ENCODE measurements at regions not wholly inside any gene's neighbourhood (a gene's known extent, or its start where the extent isn't known, plus 50 kb on each side); places are given as distances from the start of the nearest gene placed in this dataset.

DNA sequence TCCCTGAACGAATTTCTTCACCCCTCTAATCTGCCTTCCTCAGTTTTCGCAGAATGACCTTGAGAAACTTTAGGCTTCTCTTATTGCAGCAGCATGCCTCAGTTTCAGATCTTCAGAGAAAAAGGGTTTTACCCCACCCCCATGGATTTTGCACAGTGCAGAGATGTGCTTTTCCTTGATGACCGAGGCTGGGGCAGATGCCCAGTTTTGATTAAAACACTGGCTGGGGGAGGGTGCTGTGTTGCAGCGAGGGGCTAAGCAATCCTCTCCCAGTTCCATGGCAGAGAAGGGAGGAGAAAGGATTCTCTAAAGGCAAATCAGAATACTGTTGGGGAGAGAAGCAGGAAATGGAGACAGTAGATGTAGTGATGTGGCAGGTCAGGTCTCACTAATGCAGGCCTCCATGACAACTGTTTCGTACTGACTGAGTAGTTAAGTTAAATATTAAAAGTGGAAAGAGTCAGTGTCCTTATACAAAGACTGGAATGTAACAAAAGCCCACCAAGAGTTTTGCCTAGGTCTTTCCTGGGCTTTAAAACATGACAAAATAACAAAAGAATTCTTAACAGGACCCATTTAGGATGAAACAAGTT is 50.8 kb upstream of the PDZD8 start:
- no peak overlapping the region for H3K27ac ChIP-seq (ENCODE audit: extremely low read depth, low read depth, low read length)
- ChIA-PET CTCF (interaction anchor here (0.9 to 3.5 kb wide), 3 partner anchors 10 to 16 kb away, joined by 4 to 23 read pairs (median 9); no protein-coding TSS in a partner anchor), POLR2A (no interaction called here)
- H3K4me1 ChIP-seq (ENCODE audit: control insufficient read depth, insufficient read depth, low read length) = no peaks in the 10 kb centered on the region
- no peak for TF ChIP-seq ZNF670 (tag by site-specific recombination; IDR thresholded peaks at IDR 0.05; ENCODE audit: low read depth)
- no peak for TF ChIP-seq ZNF510 (tag by site-specific recombination; IDR thresholded peaks at IDR 0.05; ENCODE audit: insufficient replicate concordance)
- no peak for TF ChIP-seq GFI1B (tag by site-specific recombination; IDR thresholded peaks at IDR 0.05)
- no peak for TF ChIP-seq ZNF544 (tag by site-specific recombination; IDR thresholded peaks at IDR 0.05)
- TF ChIP-seq, protein P1, sequence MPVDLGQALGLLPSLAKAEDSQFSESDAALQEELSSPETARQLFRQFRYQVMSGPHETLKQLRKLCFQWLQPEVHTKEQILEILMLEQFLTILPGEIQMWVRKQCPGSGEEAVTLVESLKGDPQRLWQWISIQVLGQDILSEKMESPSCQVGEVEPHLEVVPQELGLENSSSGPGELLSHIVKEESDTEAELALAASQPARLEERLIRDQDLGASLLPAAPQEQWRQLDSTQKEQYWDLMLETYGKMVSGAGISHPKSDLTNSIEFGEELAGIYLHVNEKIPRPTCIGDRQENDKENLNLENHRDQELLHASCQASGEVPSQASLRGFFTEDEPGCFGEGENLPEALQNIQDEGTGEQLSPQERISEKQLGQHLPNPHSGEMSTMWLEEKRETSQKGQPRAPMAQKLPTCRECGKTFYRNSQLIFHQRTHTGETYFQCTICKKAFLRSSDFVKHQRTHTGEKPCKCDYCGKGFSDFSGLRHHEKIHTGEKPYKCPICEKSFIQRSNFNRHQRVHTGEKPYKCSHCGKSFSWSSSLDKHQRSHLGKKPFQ (tag by site-specific recombination; IDR thresholded peaks at IDR 0.05) = no peak
- TF ChIP-seq, protein P2, sequence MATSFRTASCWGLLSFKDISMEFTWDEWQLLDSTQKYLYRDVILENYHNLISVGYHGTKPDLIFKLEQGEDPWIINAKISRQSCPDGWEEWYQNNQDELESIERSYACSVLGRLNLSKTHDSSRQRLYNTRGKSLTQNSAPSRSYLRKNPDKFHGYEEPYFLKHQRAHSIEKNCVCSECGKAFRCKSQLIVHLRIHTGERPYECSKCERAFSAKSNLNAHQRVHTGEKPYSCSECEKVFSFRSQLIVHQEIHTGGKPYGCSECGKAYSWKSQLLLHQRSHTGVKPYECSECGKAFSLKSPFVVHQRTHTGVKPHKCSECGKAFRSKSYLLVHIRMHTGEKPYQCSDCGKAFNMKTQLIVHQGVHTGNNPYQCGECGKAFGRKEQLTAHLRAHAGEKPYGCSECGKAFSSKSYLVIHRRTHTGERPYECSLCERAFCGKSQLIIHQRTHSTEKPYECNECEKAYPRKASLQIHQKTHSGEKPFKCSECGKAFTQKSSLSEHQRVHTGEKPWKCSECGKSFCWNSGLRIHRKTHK (tag by site-specific recombination; IDR thresholded peaks at IDR 0.05) = no peak
- TF ChIP-seq ZFP69B (tag by site-specific recombination; IDR thresholded peaks at IDR 0.05) = no peak
- TF ChIP-seq ZNF341 (tag by site-specific recombination; IDR thresholded peaks at IDR 0.05; ENCODE audit: low read depth) = no peak
- TF ChIP-seq ZNF266 (tag by site-specific recombination; IDR thresholded peaks at IDR 0.05; ENCODE audit: low read depth) = no peak
- no peak for TF ChIP-seq ZNF214 (tag by site-specific recombination; IDR thresholded peaks at IDR 0.05; ENCODE audit: borderline replicate concordance)
- TF ChIP-seq, protein P3, sequence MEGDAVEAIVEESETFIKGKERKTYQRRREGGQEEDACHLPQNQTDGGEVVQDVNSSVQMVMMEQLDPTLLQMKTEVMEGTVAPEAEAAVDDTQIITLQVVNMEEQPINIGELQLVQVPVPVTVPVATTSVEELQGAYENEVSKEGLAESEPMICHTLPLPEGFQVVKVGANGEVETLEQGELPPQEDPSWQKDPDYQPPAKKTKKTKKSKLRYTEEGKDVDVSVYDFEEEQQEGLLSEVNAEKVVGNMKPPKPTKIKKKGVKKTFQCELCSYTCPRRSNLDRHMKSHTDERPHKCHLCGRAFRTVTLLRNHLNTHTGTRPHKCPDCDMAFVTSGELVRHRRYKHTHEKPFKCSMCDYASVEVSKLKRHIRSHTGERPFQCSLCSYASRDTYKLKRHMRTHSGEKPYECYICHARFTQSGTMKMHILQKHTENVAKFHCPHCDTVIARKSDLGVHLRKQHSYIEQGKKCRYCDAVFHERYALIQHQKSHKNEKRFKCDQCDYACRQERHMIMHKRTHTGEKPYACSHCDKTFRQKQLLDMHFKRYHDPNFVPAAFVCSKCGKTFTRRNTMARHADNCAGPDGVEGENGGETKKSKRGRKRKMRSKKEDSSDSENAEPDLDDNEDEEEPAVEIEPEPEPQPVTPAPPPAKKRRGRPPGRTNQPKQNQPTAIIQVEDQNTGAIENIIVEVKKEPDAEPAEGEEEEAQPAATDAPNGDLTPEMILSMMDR (tag by site-specific recombination; IDR thresholded peaks at IDR 0.05) = no peak
- TF ChIP-seq ZNF654 (tag by site-specific recombination; IDR thresholded peaks at IDR 0.05; ENCODE audit: low read depth) = no peak
- TF ChIP-seq, protein P4, sequence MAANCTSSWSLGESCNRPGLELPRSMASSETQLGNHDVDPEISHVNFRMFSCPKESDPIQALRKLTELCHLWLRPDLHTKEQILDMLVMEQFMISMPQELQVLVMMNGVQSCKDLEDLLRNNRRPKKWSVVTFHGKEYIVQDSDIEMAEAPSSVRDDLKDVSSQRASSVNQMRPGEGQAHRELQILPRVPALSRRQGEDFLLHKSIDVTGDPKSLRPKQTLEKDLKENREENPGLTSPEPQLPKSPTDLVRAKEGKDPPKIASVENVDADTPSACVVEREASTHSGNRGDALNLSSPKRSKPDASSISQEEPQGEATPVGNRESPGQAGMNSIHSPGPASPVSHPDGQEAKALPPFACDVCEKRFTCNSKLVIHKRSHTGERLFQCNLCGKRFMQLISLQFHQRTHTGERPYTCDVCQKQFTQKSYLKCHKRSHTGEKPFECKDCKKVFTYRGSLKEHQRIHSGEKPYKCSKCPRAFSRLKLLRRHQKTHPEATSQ (tag by site-specific recombination; IDR thresholded peaks at IDR 0.05) = no peak
- TF ChIP-seq, protein P5, sequence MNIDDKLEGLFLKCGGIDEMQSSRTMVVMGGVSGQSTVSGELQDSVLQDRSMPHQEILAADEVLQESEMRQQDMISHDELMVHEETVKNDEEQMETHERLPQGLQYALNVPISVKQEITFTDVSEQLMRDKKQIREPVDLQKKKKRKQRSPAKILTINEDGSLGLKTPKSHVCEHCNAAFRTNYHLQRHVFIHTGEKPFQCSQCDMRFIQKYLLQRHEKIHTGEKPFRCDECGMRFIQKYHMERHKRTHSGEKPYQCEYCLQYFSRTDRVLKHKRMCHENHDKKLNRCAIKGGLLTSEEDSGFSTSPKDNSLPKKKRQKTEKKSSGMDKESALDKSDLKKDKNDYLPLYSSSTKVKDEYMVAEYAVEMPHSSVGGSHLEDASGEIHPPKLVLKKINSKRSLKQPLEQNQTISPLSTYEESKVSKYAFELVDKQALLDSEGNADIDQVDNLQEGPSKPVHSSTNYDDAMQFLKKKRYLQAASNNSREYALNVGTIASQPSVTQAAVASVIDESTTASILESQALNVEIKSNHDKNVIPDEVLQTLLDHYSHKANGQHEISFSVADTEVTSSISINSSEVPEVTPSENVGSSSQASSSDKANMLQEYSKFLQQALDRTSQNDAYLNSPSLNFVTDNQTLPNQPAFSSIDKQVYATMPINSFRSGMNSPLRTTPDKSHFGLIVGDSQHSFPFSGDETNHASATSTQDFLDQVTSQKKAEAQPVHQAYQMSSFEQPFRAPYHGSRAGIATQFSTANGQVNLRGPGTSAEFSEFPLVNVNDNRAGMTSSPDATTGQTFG (tag by site-specific recombination; IDR thresholded peaks at IDR 0.05; ENCODE audit: borderline replicate concordance) = no peak
- TF ChIP-seq, protein P6, sequence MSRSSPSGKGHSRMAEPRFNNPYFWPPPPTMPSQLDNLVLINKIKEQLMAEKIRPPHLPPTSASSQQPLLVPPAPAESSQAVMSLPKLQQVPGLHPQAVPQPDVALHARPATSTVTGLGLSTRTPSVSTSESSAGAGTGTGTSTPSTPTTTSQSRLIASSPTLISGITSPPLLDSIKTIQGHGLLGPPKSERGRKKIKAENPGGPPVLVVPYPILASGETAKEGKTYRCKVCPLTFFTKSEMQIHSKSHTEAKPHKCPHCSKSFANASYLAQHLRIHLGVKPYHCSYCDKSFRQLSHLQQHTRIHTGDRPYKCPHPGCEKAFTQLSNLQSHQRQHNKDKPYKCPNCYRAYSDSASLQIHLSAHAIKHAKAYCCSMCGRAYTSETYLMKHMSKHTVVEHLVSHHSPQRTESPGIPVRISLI (tag by site-specific recombination; IDR thresholded peaks at IDR 0.05) = no peak
- TF ChIP-seq, protein P7, sequence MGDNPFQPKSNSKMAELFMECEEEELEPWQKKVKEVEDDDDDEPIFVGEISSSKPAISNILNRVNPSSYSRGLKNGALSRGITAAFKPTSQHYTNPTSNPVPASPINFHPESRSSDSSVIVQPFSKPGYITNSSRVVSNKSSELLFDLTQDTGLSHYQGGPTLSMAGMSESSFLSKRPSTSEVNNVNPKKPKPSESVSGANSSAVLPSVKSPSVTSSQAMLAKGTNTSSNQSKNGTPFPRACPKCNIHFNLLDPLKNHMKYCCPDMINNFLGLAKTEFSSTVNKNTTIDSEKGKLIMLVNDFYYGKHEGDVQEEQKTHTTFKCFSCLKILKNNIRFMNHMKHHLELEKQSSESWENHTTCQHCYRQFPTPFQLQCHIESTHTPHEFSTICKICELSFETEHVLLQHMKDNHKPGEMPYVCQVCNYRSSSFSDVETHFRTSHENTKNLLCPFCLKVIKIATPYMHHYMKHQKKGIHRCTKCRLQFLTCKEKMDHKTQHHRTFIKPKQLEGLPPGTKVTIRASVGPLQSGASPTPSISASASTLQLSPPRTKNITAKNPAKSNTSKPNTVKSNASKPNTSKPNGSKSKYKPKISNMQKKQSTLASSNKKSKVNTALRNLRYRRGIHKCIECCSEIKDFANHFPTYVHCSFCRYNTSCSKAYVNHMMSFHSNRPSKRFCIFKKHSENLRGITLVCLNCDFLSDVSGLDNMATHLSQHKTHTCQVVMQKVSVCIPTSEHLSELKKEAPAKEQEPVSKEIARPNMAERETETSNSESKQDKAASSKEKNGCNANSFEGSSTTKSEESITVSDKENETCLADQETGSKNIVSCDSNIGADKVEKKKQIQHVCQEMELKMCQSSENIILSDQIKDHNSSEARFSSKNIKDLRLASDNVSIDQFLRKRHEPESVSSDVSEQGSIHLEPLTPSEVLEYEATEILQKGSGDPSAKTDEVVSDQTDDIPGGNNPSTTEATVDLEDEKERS (tag by site-specific recombination; IDR thresholded peaks at IDR 0.05) = no peak
- no peak for TF ChIP-seq ZBTB48 (tag by site-specific recombination; IDR thresholded peaks at IDR 0.05)
- no peaks in the 10 kb centered on the region for H3K36me3 ChIP-seq (ENCODE audit: control insufficient read depth in 2 of 2, insufficient read depth in 1 of 2, low read length in 2 of 2)
- no peaks in the 10 kb centered on the region for H3K9me3 ChIP-seq (ENCODE audit: control insufficient read depth, insufficient read depth, low read depth, low read length)
- H3K4me3 ChIP-seq (ENCODE audit: low read depth, low read length) = no peak overlapping the region

Measured in HEK293 (cell line).